Activated CD4-positive, alpha-beta T cell treated with anti-CD3 and anti-CD28 coated beads, Interleukin-2, Interleukin-6, amounts not matched to agents 100 ng/mL and 50 ng/mL, durations not matched to agents 16 hours and 8 hours (primary cell): ENCODE measurements at regions not wholly inside any gene's neighbourhood (a gene's known extent, or its start where the extent isn't known, plus 50 kb on each side); places are given as distances from the start of the nearest gene placed in this dataset.

Source experiments
- DNase-seq: peaks from one replicate; pipeline ENCODE4 v3.0.0-alpha.2; 2020

DNA sequence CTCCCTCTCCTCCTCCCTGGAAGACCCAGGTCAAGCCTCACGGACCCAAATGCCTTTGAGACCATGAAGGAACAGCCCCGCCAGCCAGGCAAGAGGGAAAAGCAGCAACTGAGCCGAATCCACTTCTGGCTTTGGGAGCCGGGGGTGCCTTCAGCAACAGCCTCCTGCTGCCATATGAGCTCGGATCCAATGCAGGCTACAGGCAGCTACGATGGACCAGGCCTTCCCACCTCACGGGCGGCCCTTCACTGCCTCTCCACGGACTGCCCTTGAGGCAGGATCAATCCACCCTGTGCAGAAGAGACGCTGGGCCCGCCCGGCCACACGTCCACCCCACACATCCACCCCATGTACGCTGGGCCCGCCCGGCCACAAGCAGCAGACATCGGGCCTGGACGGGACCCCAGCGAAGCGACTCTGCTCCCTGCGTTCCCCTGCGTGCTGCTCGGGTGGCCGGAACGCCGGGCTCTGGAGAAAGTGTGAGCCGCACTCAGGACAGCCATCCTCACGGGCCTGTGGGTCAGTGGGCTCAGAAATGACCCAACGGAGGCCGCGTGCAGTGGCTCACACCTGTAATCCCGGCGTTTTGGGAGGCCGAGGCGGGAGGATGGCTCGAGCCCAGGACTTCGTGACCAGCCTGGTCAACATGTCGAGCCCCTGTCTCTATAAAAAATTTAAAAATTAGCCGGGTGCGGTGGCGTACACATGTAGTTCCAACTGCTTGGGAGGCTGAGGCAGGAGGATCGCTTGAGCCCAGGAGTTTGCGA lies 82.0 kb downstream of the FOXL3 start:
- no peak for DNase-seq

- no peak for DNase-seq
These were observed 82.6 kb downstream of the FOXL3 start for GRCh38 chr7:372546-372931.

DNA sequence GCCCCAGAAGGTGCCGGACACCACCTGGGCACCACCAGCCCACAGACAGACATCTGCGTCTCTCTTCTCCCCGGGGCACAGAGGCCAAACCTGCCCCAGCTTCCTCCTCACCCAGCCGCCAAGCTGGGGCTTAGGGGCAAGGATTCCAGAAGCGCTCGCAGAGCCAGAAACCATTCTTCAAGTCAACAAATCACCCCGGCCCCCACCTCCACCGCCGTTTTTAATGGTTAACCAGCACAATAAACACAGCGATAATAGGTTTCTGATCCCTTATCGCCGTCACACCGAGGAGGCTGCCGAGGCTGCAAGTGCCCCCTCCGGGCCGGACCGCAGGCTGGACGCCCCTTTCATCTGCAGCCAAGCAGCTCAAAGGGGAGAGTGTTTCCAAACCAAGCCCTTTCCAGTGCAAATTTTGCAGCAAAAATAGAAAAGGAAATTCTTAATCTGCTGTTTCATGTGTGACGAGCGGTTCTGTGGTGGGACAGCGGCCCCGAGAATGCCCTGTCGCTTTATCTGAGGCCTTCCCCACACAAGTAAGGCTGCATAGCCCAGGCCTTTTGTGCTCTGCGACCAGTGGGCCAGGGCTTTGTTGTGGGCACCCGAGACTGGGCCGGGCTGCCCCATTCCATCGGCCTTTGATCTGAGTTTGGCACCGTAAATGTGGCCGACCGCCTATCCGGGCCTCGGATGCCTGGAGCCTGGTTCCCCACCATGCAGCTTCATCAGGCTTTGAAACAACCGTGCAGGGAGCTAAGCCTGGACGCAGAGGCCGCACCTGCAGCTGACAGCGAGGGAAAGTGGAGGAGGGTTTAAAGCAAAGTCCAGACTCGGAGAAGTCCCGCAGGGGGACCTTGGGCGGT lies 83.2 kb downstream of the FOXL3 start:
- DNase-seq: no peak

GRCh38 chr7:373818-374705 lies 84.1 kb downstream of the FOXL3 start:
- DNase-seq: no peak

- no peak for DNase-seq
These were observed 84.8 kb downstream of the FOXL3 start for GRCh38 chr7:374706-375311.

DNA sequence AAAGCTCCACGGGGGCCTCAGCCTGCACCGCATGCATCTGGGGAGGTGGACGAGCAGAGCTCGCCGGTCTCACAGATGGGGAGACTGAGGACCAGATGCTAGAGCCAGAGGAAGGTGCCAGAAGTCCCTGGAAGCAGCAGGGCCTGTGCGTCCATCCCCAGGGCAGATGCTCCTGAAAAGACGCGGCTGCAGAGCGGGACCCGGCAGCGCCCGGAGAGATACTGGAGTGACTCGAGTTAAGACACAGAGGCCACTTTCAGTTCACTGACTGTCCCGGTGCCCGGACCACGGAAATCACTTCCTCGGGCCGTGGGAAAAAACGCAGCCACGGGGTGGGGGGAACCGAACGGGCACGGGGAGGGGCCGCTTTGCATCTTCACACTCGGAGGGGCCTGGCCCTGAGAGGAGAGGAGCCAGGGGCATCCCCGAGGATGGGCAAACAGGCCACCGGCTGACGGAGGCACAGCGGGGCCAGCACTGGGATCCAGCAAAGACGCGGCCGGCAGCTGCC lies 85.4 kb downstream of the FOXL3 start:
- no peak for DNase-seq

DNA sequence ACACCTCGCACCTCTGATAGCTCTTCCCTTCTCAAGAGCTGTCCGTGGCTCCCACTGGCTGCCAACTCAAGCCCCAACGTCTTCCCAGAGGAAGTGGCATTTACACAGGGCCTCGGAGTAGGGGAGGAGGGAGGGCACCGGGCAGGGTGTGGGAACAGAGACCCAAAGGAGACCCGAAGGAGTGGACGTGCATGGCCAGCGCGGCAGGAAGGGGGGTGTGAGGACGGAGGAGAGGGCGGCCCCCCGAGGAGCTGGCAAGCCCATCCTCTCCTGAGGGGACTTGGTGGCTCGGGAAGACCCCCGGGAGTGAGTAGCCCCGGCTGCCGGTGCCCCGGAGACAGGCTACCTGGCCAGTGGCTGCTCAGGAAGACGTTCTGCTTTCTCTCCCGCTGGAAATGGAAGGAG lies 85.9 kb downstream of the FOXL3 start:
- DNase-seq: no peak

DNA sequence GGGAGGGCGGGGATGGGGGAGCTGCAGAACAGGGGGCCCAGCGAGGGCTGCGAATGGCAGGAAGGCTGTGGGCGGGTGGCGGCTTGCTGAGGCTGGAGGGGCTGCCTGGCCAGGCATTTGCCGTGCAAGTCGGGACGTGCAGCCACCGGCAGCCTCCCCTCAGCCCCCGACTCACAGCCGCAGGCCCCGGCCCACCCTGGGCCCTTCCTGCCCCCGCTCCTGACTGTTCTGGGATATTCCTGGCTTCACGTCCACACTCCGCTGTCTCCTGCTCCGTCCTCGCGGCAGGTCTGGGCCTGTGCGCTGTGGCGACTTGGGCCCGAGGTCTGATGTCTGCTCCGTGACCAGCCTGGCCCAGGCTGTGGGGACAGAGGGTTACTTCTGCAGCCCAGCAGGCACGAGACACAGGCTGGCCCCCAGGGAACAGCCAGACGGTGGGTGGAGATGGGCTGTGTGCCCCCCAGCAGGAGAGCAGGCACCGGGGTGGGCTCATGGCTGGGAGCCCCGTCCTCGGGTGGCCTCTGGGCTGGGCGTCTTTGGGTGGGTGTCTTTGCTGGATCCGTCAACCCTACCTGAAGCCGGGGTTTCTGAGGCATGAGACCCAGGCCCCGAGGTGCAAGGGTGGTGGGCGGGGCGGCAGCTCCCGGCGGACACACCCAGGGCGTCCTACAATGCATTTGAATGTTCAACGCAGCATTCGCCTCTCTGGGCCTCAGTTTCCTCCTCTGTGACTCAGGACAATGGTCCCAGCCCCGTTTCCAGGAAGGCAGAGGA lies 86.5 kb downstream of the FOXL3 start:
- DNase-seq: no peak

- DNase-seq: no peak
These were observed 87.4 kb downstream of the FOXL3 start for GRCh38 chr7:377080-378040.

GRCh38 chr7:378041-378420 lies 88.1 kb downstream of the FOXL3 start:
- DNase-seq: no peak

- DNase-seq: no peak
These were observed 88.8 kb downstream of the FOXL3 start for GRCh38 chr7:378551-379455.

- DNase-seq: no peak
These were observed 89.6 kb downstream of the FOXL3 start for GRCh38 chr7:379456-380138.

GRCh38 chr7:380139-380485 lies 90.1 kb downstream of the FOXL3 start:
- no peak for DNase-seq

DNA sequence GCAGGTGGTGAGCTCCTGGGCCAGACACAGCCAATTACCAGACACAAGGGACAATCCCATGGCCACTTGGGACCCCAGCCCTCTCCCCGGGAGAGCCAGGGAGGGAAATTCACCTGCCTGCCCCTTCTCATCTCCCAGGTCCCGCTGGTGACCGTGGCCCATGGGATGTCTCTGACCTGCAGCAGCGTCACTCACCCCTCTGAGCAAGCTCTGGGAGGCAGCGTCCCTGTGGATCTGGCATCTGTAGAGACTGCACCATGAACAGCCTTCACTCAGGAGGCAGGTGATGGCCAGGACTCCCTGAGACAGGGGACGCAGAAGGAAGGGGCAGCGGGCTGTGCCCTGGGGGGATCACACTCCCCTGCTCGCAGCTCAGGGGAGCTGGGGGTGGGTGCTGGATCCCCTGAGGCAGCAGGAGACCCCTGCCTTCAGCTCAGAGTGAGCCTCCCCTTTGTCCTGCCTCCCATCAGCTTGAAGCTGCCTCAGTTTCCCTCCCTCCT lies 90.8 kb downstream of the FOXL3 start:
- DNase-seq: no peak

- peak; percentile 51 for DNase-seq
These were observed 91.5 kb downstream of the FOXL3 start for GRCh38 chr7:381211-382042.

DNA sequence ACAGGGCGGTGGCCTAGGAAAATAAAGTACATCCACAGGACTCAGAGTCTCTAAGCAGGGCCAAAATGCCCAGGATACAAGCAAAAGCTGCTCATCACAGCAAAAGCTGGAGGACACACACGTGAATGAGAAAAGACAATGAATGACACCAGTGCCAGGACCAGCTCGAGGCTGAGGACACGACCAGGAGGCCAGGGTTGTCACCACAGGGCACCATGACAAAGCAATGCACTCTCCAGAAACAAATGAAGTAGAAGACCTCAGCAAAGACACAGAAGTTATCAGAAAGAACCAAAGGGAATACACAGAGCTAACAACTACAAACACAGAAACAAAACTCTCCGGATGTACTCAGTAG lies 92.1 kb downstream of the FOXL3 start:
- no peak for DNase-seq

- DNase-seq: no peak
These were observed 96.4 kb downstream of the FOXL3 start for GRCh38 chr7:386385-386784.
